SH-SY5Y (cell line): ENCODE measurements at regions not wholly inside any gene's neighbourhood (a gene's known extent, or its start where the extent isn't known, plus 50 kb on each side); places are given as distances from the start of the nearest gene placed in this dataset.

Experiments used
- GATA2 ChIP-seq: IDR thresholded peaks from 2 replicates; pipeline ENCODE4 v1.6.1; 2011; ENCODE audit warnings: mild to moderate bottlenecking, low read depth, low read length
- GATA3 ChIP-seq: IDR thresholded peaks from 2 replicates; pipeline ENCODE4 v1.6.1; 2011; ENCODE audit warnings: low read depth, mild to moderate bottlenecking, low read length, moderate library complexity

DNA sequence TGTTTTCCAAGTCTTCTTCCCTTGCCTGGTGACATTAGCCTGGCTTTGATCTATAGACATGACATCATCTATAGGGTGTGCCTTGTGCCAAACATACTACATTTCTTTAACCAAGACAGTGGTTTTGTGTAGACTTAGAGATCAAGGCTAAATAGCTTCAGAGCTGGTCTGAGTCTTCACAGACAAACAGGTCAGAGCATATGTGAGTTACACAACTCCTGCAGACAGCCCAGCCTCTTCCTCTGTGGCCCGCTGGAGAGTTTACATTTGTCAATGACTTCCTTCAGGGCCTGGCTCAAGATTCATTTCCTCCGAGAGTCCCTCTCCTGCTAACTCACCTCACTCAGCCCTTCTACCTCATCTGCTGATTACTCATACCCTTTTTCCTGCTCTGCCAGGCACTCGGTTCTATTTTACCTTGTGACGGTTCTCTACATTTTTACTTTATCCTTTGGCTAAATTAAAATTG lies 73.1 kb upstream of the TANC2 start:
- TF ChIP-seq GATA2 = no peak
- no peak for TF ChIP-seq GATA3

DNA sequence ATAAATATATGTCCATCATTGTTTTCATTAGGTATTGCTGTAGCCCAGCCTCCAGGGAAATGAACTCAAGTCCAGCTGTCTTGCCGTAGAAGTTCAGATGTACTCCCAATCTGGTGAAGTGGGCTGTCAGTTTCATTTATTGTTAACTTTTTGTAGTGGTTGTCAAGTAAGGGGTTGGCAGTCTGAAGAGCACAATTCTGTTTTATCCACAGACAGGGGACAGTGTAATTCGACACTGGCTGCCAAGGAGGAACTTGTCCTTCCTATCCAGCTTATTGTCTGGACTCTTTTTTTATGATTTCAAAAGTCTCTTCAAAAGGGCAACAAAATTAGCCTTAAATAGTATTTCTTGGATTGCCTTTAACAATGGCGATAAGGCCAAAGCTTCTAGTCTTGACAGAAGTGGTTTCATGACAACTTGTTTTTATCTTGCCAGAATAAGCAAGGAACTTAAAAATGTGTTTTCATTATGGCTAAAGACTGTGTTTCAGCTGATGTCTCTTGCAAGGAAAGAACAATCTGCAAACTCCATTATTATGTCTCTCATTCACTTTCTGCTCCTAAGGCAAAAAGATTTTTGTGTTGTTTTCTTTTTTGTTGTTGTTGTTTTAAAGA lies 73.9 kb upstream of the TANC2 start:
- TF ChIP-seq GATA2 = no peak

DNA sequence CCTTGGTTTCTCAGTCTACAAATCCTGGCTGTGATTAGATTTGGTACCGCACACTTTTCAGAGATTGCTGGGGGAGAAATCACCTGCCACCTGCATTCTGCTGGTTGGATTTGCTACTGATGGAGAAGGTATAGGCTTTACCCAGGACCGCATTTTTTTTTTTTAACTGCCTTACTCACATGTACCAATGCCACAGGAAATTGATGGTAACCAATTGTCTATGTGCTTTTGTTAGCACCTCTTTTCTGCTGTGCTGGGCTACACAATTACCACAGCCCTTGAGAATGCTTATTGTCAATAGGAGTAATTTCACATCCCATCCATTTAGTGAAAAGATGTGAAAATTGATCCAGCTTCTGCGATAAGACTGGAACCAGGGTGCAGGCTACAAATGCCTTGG lies 74.4 kb upstream of the TANC2 start:
- TF ChIP-seq GATA3 (no peak), GATA2 (no peak)

DNA sequence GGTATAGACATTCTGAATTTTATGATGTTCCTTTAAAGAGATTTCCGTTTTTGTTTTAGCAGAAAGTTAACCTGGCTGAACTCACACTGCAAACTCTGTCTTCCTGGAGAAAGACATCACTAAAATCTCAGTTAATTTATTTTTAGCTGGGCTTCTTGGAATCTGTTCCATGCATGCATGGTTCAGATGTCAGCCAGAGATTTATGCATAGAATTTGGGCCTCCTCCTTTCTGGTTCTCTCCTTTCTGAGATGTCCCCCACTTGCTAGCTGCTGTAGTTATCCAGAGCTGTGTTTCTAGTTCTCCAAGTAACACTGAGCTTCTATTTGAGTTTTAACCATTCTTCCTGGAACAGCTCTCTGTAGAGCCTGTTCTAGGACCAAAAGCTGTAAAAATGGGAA lies 77.3 kb upstream of the TANC2 start:
- no peak for TF ChIP-seq GATA3
- TF ChIP-seq GATA2 = no peak

DNA sequence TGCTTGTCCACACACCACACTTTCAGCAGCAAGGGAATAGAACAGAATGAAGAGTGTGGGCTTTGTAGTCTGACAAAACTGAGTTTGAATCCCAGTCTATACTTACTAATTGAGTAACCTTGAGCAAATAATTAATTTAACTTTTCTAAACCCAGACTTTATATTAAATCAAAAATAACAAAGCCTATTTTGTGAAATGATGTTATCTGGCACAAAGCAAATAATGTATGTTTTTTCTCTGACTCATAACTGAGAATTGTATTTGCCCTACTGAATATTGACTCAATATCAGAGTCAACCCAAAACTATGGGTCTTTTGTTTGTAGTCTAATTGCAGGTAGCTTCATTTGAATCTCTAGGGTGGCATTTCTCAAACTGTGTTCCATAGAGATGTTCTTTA lies 77.9 kb upstream of the TANC2 start:
- TF ChIP-seq GATA2 (no peak), GATA3 (no peak)

DNA sequence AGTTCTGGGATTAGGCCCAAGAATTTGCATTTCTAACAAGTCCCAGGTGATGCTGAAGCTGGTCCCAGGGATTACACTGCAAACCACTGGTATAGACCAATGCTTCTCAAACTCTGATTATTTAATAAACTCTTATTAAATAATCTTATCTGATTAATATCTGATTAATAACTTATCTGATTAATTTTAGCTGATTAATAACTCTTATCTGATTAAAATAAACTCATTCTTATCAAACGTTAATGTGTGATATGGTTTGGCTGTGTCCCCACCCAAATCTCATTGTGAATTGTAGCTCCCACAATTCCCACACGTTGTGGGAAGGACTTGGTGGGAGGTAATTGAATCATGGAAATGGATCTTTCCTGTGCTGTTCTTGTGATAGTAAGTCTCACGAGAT lies 78.6 kb upstream of the TANC2 start:
- TF ChIP-seq GATA3 (no peak), GATA2 (no peak)

DNA sequence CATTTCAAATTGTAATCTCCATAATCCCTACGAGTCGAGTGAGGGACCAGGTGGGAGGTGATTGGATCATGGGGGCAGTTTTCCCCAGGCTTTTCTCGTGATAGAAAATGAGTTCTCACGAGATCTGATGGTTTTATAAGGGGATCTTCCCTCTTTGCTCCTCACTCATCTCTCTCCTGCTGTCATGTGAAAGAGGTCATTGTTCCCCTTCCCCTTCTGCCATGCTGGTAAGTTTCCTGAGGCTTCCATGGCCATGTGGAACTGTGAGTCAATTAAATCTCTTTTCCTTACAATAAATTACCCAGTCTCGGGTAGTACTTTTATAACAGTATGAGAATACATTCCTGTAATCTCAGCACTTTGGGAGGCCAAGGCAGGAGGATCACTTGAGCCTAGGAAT lies 76.7 kb upstream of the MARCHF10 start:
- no peak for TF ChIP-seq GATA2
- no peak for TF ChIP-seq GATA3

DNA sequence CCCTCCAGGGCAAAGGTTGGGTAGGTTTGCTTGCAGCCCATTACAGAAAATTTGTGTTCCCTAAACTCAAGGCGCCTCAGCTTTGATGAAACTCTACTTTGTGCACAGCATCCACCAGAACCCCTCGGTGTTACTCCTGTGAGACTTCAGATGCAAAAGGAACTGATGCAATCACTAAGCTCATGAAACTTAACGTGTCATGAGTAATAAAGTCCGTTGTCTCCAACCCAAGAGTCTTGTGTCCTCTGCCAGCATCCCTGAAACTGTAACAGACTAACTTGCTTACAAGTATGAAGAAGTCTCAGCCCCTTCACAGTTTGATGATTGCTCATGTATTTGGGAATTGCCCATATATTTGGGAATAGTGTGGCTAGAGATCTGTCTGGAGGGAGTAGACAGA lies 74.8 kb upstream of the MARCHF10 start:
- no peak for TF ChIP-seq GATA2
- no peak for TF ChIP-seq GATA3

DNA sequence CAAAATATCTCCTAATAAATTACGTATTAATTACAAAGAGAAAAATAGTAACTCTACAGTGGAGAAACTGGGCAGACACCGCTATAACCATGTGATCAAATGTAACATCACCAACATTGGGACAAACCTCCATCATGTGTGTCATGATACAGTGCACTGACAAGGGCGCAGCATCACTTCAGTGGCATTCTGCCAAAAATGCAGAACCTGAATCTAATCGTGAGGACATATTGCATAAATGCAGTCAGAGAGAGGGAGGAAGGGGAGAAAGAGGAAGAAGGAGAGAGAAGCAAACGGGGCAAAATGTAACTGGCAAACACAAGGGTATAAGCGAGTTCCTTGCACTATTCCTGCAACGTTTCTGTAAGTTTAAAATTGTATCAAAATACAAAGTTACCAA lies 74.2 kb upstream of the MARCHF10 start:
- TF ChIP-seq GATA3 (no peak), GATA2 (no peak)

DNA sequence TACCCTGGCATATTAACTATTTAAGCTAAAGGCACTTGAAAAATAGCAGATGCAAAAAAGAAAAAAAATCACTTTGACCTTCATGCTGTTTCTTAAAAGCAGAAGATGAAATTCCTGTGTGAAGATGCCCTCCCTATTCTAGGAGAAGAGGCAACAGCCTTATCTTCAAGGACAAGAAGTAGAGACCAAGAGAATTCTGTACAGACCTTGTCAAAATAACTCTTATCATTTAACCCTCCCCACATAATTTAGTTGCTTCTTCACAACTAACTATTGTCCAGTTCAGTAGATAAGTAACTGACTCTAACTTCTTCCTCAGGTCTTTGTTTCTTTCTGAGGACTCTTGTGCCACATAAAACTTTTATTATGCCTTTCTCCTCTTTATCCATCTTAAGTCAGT lies 72.0 kb upstream of the MARCHF10 start:
- TF ChIP-seq GATA2 (no peak), GATA3 (no peak)

DNA sequence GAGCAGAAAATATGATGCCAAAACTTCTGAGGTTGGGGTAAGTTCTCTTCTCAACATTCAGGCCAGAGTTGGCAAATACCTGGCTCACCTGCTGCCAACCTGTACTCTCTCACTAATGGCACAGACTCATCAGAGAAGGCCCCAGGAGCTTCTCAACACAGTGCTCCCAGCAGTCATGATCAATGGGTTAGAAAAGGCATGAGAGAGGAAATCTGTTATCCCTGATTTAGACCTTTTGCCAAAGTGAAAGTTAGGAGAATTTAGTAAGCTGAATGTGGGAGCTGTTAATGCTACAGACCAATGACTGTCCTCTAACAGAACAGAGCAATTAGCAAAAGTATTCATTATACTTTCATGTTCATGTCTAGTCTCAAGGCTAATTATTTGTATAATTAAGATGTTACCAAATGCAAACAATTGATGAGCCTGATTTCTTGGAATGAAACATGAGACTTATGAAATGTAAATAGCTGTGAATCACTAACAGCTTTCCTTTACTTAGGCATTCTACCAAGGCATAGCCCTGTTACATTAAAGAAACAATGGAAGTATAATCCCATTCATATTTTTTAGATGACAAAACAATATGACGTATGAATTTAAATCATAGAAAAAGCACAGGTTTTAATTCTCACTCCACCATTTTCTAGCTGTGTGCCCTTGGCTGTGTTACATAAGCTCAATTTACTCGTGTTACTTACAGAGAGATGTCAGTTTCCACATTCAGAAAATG lies 68.7 kb upstream of the MARCHF10 start:
- TF ChIP-seq GATA2 = no peak
- no peak for TF ChIP-seq GATA3

DNA sequence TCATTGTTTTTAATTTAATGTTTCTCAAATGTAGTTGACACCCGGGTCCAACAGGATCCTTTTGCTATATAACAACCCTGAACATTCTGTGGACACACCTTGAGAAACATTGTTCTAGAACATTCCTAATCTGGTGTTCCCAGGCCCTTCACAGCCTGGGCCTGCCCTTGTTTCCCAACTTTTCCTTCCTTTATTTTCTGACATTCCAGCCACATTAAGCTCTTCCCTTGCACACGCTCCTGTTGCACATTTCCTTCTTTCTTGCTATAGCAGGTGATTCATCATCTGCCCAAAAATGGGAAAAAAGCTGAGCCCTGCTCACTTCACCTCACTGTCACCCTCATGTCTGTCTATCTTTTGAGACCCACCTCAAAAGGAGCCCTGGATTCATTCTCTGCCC lies 67.9 kb upstream of the MARCHF10 start:
- TF ChIP-seq GATA2 = no peak
- no peak for TF ChIP-seq GATA3

DNA sequence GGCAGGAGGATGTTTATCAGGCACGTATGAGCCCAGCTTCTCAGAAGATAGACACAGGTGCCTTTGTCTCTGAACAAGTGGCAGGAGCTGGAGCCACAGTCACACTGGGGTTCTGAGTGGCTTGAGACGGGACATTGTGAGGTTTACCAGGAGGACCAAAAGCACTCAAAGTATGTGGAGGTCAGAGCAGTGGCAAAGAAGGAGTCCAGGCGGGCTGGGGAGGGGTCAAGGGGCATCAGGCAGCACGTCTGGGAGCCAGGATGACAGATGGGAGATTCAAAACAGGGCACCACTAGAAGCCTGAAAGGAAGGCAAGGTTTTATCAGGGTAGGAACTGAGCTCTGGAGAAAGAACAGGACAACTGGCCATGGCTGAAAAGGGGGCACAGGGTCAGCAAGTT lies 67.2 kb upstream of the MARCHF10 start:
- TF ChIP-seq GATA2 = no peak
- no peak for TF ChIP-seq GATA3

DNA sequence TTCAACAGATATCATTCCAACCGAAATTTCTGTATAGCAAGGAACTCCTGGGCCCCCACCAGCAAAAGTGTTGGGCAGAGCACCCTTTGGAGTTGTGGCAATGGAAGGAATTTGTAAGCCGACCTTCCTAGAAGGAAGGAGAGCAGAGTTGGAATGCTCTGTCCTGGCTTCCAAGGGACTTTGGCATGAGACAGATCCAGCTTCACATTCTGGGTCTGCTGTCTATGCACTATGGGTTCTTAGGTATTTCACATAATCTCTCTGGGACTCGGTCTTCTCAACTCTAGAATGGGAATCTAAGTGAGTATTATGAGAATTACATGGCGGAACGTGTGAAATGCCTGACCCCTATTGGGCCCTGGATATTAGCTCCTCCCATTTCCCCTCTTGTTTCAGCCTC lies 63.2 kb upstream of the MARCHF10 start:
- TF ChIP-seq GATA3 (no peak), GATA2 (no peak)

DNA sequence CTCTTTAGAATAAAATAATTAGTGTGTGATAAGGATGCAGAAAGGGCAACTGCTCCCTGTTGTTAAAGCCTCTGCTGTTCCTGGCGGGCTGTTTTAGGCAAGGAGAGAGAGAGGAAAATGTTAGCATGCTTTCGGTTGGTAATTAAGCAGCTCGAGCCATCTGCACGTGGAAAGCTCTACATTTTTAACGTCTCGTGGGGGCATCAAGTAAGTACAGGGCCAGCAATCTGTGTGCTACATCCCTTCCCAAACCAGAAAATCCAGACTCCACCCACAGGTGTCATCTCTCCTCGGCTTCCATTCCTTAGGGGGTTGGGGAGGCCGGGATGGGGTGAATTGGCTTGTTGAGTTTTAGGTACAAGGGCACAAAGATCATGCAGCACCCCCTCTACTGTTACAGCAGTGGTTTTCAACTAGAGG lies 62.4 kb upstream of the MARCHF10 start:
- no peak for TF ChIP-seq GATA3
- no peak for TF ChIP-seq GATA2
